KMS-11 (cell line): ENCODE measurements at regions not wholly inside any gene's neighbourhood (a gene's known extent, or its start where the extent isn't known, plus 50 kb on each side); places are given as distances from the start of the nearest gene placed in this dataset.

ENCODE experiments used
- H2AFZ ChIP-seq: fragments of 200-600 bp; sonication (generic); 2 replicates; pipeline ENCODE4 v1.6.1; 2016; ENCODE audit warnings: antibody characterized with exemption, mixed run types, low read depth
- H3K27ac ChIP-seq: fragments of 200-600 bp; sonication (generic); 2 replicates; pipeline ENCODE4 v1.6.1; 2016; ENCODE audit warnings: mild to moderate bottlenecking, mixed run types
- H3K27me3 ChIP-seq: fragments of 200-600 bp; sonication (generic); 2 replicates; pipeline ENCODE4 v1.6.1; 2017; ENCODE audit warnings: mild to moderate bottlenecking, low read depth, mixed run types, moderate library complexity; ENCODE audit not compliant: insufficient read depth
- H3K36me3 ChIP-seq: fragments of 200-600 bp; sonication (generic); 2 replicates; pipeline ENCODE4 v1.6.1; 2017; ENCODE audit warnings: mild to moderate bottlenecking, mixed run types; ENCODE audit not compliant: insufficient read depth
- H3K4me1 ChIP-seq: fragments of 200-600 bp; sonication (generic); 2 replicates; pipeline ENCODE4 v1.6.1; 2016; ENCODE audit warnings: mild to moderate bottlenecking, low read depth, mixed run types; ENCODE audit not compliant: poor library complexity, severe bottlenecking
- H3K4me2 ChIP-seq: fragments of 200-600 bp; sonication (generic); 2 replicates; pipeline ENCODE4 v1.7.0; 2016; ENCODE audit warnings: mild to moderate bottlenecking, mixed run types
- H3K4me3 ChIP-seq: fragments of 200-600 bp; sonication (generic); IDR thresholded peaks from 2 replicates; pipeline ENCODE4 v1.6.1; 2017; ENCODE audit warnings: low read depth, low read length, mixed read lengths; ENCODE audit not compliant: insufficient read depth
- H3K79me2 ChIP-seq: fragments of 200-600 bp; sonication (generic); 2 replicates; pipeline ENCODE4 v1.6.1; 2016; ENCODE audit warnings: low read depth, mixed run types; ENCODE audit not compliant: insufficient read depth
- H3K9ac ChIP-seq: fragments of 200-600 bp; sonication (generic); 2 replicates; pipeline ENCODE4 v1.6.1; 2016; ENCODE audit warnings: mild to moderate bottlenecking, mixed run types
- H4K20me1 ChIP-seq: fragments of 200-600 bp; sonication (generic); 2 replicates; pipeline ENCODE4 v1.6.1; 2016; ENCODE audit warnings: mild to moderate bottlenecking, mixed run types; ENCODE audit not compliant: insufficient read depth
- CTCF ChIP-seq: fragments of 200-600 bp; sonication (generic); conservative IDR thresholded peaks from 2 replicates; pipeline ENCODE4 v1.6.1; 2017; ENCODE audit warnings: low read depth, mild to moderate bottlenecking, antibody characterized with exemption, low read length, moderate library complexity, mixed read lengths

- H3K79me2 ChIP-seq: no peaks in the 10 kb centered on the region
- no peaks in the 10 kb centered on the region for H3K27me3 ChIP-seq
- TF ChIP-seq CTCF: no peak
- no peak overlapping the region for H3K9ac ChIP-seq
- H3K36me3 ChIP-seq: no peaks in the 10 kb centered on the region
- no peaks in the 10 kb centered on the region for H3K4me1 ChIP-seq
- no peak overlapping the region for H2AFZ ChIP-seq
- no peak overlapping the region for H3K27ac ChIP-seq
- no peak overlapping the region for H3K4me3 ChIP-seq
- no peak overlapping the region for H3K4me2 ChIP-seq
- no peaks in the 10 kb centered on the region for H4K20me1 ChIP-seq
These were observed 102.5 kb upstream of the USP24 start for GRCh38 chr1:55317673-55318072.

- H3K4me1 ChIP-seq: no peaks in the 10 kb centered on the region
- no peak overlapping the region for H3K27ac ChIP-seq
- no peaks in the 10 kb centered on the region for H3K79me2 ChIP-seq
- H4K20me1 ChIP-seq: no peaks in the 10 kb centered on the region
- H3K36me3 ChIP-seq: no peaks in the 10 kb centered on the region
- no peaks in the 10 kb centered on the region for H3K27me3 ChIP-seq
- H3K9ac ChIP-seq: no peak overlapping the region
- H3K4me3 ChIP-seq: no peak overlapping the region
- H3K4me2 ChIP-seq: no peak overlapping the region
- H2AFZ ChIP-seq: no peak overlapping the region
- TF ChIP-seq CTCF: no peak
These were observed 101.9 kb upstream of the USP24 start for GRCh38 chr1:55316947-55317662.

- no peaks in the 10 kb centered on the region for H3K36me3 ChIP-seq
- H3K79me2 ChIP-seq: no peaks in the 10 kb centered on the region
- H3K27me3 ChIP-seq: no peaks in the 10 kb centered on the region
- no peak overlapping the region for H3K4me2 ChIP-seq
- H3K4me1 ChIP-seq: no peaks in the 10 kb centered on the region
- H2AFZ ChIP-seq: no peak overlapping the region
- no peak overlapping the region for H3K4me3 ChIP-seq
- H3K27ac ChIP-seq: no peak overlapping the region
- no peaks in the 10 kb centered on the region for H4K20me1 ChIP-seq
- H3K9ac ChIP-seq: no peak overlapping the region
- TF ChIP-seq CTCF: no peak
These were observed 101.3 kb upstream of the USP24 start for GRCh38 chr1:55316502-55316901.

DNA sequence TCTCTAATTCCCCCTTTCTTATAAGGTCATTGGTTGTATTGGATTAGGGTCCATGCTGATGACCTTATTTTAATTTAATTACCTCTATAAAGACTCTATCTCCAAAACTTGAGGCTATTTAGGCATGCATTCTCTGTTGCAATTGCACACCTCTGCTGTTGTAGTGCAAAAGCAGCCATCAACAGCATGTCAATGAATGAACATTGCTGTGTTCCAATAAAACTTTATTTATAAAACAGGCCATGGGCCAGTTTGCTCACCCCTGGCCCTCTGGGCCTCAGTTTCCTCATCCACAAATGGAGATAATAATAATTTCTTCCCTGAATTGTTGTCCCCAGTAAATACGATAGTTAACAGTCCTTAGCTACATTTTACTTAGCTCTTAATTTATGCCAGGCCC, 100.4 kb upstream of the USP24 start:
- Histone ChIP-seq H4K20me1 (no peaks in the 10 kb centered on the region), H3K27ac (no peak overlapping the region), H3K4me2 (no peak overlapping the region), H3K9ac (no peak overlapping the region), H2AFZ (no peak overlapping the region), H3K36me3 (no peaks in the 10 kb centered on the region), H3K79me2 (no peaks in the 10 kb centered on the region), H3K27me3 (no peaks in the 10 kb centered on the region), H3K4me3 (no peak overlapping the region), H3K4me1 (no peaks in the 10 kb centered on the region)
- TF ChIP-seq CTCF: no peak
